ENCODE measurements at regions not wholly inside any gene's neighbourhood (a gene's known extent, or its start where the extent isn't known, plus 50 kb on each side); places are given as distances from the start of the nearest gene placed in this dataset.
"Not testable (repeated sequence)": the region's sequence is repeated elsewhere in the genome, so short reads cannot be mapped to it uniquely, and the experiment has no call there.

GRCh38 chr12:83753205-83753604, 1066.5 kb downstream of the TMTC2 start:
- DNase-seq (ENCODE audit: low read depth in 2 of 2), result no peak

- DNase-seq (ENCODE audit: low read depth in 2 of 2), result no peak
Observed at GRCh38 chr12:83739607-83740006, 1052.9 kb downstream of the TMTC2 start.

DNA sequence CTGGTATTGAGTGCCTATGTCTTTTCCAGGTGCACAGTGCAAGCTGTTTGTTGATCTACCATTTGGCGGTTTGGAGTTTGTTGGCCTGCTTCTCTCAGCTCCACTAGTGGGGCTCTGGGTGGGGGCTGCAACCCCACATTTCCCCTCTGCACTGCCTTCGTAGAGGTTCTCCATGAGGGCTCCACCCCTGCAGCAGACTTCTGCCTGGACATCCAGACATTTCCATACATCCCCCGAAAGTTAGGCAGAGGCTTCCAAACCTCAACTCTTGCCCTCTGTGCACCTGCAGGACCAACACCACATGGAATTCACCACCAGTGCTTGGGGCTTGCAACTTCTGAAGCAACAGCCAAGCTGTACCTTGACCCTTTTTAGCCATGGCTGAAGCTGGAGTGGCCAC, 1024.1 kb downstream of the TMTC2 start:
- DNase-seq (ENCODE audit: low read depth in 2 of 2), result no peak

DNA sequence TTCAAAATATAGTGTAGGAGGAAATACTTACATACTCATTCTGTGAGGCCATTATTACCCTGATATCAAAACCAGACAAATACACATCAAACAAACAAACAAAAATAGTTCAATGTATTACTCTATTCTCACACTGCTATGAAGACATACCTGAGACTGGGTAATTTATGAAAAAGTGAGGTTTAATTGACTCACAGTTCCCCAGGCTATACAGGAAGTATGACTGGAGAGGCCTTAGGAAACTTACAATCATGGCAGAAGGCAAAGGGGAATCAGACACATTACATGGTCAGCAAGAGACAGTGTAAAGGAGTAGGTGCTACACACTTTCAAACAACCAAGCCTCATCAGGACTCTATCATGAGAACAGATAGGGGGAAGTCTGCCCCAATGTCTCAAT, 1023.2 kb downstream of the TMTC2 start:
- no peak for DNase-seq (ENCODE audit: low read depth in 2 of 2)

DNA sequence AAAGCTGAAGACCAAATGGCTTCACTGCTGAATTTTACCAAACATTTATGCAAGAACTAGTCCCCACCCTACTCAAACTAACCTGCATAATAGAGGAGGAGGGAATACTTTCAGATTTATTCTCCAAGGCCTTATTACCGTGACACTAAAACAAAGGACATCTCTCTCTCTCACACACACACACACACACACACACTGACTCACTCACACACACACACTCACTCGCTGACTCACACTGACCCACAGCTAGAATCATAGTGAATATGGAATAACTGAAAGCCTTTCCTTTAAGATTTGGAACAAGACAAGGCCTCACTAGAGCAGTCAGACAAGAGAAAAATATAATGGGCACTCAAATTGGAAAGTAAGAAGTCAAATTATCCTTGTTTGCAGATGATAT, 1014.1 kb downstream of the TMTC2 start:
- DNase-seq (ENCODE audit: low read depth in 2 of 2), result no peak

GRCh38 chr12:83696311-83696710, 1009.6 kb downstream of the TMTC2 start:
- not testable (repeated sequence) for DNase-seq (ENCODE audit: low read depth in 2 of 2)

GRCh38 chr12:83691730-83692129, 1005.0 kb downstream of the TMTC2 start:
- DNase-seq (ENCODE audit: low read depth in 2 of 2), result no peak

DNA sequence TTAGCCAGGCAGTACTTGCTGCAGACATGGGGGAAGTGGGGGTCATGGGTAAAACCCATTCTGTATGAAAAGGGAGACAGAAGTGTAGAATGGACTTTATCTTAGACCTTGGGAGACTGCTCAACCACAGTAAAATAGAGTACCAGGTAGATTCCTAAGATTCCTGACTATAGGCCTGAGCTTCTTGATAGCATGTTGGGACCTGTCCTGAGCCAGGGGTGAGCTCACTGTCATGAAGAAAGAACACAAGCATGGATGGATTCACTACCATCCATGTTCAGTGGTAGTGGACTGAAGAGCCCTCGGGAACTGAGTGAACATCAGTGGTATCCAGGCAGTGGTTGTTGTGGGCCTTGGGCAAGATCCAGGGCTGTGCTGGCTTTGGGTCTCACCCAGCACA, 1003.8 kb downstream of the TMTC2 start:
- DNase-seq (ENCODE audit: low read depth in 2 of 2), result no peak

DNA sequence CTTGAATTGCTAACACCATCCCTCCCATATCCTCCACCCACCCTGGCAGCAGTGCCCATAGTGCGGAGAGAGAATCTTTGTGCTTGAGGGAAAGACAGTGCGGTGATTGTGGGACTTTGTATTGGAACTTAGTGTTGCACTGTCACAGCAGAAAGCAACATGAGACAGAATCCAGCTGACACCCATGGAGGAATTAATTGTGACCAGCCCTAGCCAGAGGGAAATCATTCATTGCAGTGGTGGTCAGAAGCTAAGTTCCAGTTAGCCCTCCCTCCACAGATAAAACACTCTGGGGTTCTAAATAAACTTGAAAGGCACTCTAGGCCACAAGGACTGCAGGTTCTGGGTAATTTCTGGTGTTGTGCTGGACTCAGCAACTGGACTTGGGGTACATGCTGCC, 1002.6 kb downstream of the TMTC2 start:
- DNase-seq (ENCODE audit: low read depth in 2 of 2), result no peak

- no peak for DNase-seq (ENCODE audit: low read depth in 2 of 2)
Observed at GRCh38 chr12:83676781-83677295, 990.1 kb downstream of the TMTC2 start.

DNA sequence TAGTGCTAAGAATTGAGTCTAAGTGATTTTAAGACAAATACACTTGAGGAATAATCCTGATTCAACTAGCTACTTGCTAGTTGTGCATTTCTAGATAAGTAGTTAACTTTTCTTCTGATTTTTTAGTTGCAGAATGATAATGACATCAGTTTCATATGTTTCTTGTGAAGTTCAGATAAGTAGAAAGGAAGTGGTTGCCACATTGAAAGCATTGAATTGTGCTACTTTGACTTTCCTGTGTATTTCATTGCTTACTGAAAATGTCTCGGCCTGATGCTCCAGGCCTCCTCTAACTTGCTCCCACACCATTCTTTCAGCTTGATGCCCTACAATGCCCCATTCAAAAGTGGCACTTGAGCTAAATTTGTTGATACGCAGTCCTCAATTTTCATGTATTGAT, 980.0 kb downstream of the TMTC2 start:
- DNase-seq (ENCODE audit: low read depth in 2 of 2), result no peak

- no peak for DNase-seq (ENCODE audit: low read depth in 2 of 2)
Observed at GRCh38 chr12:83665634-83666218, 979.0 kb downstream of the TMTC2 start.

DNA sequence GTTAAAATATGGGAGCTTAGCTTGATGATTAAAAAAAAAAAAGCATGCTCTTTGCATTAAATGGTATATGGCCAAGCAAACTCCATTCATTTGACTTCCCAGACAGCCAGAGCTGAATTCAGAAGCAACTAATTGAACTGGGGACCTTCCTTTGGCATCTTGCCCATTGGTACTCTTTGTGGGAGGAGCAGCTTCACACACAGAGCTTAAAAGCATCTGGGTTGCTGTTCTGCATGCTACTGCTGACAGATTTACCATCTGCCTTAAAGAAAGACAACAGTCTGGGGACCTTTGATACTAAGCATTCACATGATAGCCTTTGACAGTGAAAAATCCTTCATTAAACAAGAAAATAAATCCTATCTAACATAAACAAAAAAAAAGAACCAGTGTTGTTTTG, 977.9 kb downstream of the TMTC2 start:
- DNase-seq (ENCODE audit: low read depth in 2 of 2), result no peak

DNA sequence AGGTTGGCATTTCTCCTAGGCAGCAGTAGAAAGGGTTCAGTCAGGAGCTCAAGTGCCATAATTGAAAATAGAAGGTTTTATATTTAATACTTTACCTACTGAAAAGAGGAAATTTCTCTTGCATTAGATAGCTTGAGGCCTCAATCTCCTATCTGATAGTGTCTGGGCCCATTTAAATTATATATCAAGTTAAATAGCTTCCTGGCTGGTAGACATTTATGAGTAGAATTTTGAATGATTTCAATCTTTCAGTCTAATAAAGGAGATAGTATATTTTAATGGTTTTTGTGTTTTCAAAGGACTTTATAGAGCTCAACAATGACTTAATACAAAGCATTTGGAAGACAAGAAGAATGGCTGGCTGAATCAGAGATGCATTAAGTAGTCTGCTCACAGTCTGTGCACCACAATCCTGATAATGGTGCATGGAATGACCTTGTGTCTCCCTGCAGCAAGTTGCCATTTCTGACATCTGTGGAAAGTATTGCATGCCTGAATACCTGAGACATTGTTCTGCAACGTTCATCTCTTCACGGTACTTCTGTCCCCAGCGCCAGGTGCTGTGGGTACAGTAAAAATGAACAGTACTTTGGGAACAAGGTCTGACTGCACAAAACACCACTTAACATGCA, 974.1 kb downstream of the TMTC2 start:
- DNase-seq (ENCODE audit: low read depth in 2 of 2), result no peak

DNA sequence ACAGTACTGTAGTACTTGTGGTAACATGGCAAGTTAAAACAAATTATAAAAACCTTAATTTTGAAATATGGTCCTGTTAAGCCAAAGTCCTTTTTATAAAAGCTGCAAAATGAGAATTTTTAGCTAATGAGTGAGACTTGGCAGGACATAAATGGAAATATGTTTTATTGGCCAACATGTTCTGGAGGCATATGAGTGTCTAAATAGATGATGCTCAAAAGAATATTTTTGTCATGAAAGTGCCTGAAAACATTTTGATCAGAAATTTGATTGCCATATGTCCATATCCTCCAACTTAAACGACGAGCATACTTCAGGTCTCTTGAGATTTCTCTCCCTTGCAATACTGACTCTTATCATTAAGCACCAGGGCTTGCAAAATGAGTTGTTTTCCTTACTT, 972.6 kb downstream of the TMTC2 start:
- DNase-seq (ENCODE audit: low read depth in 2 of 2), result no peak

- DNase-seq (ENCODE audit: low read depth in 2 of 2), result no peak
Observed at GRCh38 chr12:83656004-83656403, 969.3 kb downstream of the TMTC2 start.

- DNase-seq (ENCODE audit: low read depth in 2 of 2), result no peak
Observed at GRCh38 chr12:83642205-83642604, 955.5 kb downstream of the TMTC2 start.

DNA sequence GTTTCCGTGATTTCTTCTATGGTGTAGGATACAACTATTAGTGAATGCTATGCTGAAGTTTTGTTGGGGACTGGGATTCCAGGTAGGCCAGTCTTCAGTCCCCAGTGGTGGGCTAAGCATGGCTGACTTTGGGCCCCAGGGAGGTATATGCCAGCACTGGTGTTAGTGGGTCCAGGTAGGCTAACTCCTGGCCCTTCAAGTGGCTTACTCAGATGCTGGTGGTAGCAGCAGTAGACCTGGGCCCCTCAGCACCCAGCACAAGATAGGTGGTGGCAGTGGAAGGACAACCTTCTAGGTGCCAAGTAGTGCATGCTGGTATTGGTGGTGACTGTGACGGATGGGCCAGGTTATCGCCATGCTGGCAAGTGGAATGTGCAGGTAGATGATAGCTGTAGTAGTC, 955.1 kb downstream of the TMTC2 start:
- no peak for DNase-seq (ENCODE audit: low read depth in 2 of 2)

DNA sequence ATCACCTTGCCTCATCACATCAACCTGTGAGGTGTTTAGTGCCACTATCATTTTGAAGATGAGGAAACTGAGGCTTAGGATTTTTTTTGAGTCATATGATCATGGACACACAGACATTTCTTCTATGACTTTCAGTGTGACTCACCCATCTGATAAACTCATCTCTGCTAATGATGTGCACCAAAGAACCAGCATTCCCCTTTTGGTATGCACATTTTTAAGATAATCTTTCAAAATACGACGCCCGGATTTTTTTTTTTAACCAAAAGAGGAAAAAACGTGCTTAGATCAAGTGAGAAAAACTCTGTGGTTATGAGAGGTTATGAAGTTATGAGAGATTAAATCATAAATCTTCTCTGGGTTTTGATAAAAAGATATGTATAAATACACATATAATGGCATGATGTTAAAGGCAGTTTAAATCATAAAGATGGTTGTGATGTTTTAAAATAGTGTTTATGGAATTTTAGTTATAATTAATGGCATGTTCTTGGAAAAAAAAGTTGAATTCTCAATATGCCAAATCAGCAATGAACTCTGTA, 948.1 kb downstream of the TMTC2 start:
- DNase-seq (ENCODE audit: low read depth in 2 of 2), result no peak

DNA sequence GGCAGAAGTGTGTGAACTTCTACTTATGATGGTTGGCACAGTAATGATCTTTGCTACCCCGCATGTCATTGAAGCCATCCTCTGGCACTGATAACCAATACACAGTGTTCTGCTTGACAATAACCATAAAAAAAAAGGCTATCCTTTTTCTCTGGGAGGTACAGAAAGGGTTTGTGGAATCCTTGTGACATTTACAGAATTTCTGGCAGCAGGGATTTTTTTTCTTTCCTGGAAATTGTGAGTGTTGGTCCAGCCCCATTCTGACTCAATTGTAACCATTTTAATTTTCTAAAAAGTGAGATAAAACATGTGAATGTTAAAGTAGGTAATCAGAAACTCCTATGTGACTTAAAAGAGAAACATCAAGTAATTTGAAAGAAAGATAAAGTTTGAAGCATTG, 943.8 kb downstream of the TMTC2 start:
- DNase-seq (ENCODE audit: low read depth in 2 of 2), result no peak

DNA sequence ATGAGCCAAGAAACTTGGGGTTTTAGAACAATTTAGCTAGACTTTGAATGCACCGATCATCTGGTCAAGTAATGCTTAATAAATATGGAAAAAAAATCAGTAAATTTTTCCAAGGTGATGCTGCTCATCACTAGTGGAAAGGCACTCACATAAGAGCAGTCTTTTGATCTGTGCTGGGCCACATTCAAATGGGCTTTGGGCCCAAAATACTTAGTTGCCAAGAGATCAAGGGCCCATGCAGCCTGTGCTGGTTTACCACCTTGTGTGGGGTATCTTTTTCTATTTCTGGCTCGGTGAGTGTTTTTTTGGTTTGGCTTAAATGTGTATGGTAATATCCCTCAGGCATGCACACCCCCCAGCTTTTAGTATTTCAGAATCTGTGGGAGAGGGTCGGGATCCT, 943.2 kb downstream of the TMTC2 start:
- no peak for DNase-seq (ENCODE audit: low read depth in 2 of 2)

DNA sequence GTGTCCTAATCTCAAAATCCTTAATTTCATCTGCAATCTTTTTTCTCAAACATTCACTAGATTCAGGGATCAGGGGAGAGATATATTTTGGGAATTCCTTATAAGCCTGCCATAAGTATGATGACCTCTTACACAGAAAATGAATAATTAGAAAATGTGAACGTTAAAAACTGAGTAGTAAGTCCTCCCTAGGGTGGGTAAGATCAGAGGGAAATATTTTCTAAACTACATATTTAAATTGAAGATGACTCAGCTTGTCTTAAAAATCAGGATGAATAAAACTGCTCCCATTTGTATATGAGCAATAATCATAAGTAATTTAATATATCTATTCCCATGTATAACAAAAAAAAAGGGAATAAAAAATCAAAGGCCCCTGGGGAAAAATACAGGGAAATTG, 935.5 kb downstream of the TMTC2 start:
- DNase-seq (ENCODE audit: low read depth in 2 of 2), result no peak

DNA sequence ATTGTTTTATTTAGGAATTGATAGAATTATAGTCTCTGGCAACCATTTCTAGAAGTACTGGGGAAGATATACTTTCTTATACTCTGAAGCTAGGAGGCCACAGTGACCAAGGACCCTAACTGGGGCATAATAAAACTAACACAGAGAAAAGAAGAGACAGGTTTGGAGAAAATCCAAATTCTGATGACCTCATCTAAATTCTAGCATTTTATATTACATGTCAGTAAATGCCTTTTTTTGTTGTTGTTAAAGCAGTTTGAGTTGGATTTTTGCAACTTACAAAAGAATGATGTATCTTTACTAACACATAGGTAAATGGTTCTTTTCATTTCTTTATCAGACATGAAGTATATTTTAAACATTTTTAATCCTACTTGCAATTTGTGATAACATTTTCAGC, 933.3 kb downstream of the TMTC2 start:
- no peak for DNase-seq (ENCODE audit: low read depth in 2 of 2)

- DNase-seq (ENCODE audit: low read depth in 2 of 2), result no peak
Observed at GRCh38 chr12:83615152-83615551, 928.4 kb downstream of the TMTC2 start.
